ENCODE measurements at regions not wholly inside any gene's neighbourhood (a gene's known extent, or its start where the extent isn't known, plus 50 kb on each side); places are given as distances from the start of the nearest gene placed in this dataset.

DNA sequence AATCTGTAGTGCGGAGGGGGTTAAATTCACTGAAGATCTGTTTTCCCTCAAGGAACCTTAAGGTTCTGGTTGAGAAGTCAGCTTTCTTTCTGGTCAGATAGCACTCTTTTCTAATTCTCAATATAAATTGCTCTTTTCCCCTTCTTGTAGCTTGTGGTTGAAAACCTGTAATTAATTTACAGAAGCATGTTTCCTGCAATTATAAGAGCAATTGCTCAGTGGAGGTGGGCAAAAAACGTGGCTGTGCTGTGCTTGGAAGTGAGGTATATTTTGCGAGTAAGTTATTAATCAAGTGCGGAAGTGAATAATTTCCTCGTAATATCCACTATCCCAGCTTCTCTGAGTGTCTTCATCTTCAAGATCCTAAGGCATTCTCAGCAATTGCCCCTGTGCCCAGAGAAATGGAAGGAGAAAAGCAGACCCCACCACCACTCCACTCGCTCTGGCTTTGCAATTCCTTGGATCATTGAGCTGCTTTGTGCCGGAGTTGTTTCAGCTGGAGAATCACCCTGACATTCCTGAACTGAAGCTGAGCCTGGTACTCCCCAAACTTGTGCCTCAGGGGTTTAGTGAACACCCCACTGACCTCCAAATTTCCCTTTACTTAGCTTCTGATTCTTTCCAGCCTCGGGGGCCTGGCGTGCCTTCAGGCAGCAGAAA is 140.6 kb downstream of the LRRC70 start:
- TF ChIP-seq, protein P1, sequence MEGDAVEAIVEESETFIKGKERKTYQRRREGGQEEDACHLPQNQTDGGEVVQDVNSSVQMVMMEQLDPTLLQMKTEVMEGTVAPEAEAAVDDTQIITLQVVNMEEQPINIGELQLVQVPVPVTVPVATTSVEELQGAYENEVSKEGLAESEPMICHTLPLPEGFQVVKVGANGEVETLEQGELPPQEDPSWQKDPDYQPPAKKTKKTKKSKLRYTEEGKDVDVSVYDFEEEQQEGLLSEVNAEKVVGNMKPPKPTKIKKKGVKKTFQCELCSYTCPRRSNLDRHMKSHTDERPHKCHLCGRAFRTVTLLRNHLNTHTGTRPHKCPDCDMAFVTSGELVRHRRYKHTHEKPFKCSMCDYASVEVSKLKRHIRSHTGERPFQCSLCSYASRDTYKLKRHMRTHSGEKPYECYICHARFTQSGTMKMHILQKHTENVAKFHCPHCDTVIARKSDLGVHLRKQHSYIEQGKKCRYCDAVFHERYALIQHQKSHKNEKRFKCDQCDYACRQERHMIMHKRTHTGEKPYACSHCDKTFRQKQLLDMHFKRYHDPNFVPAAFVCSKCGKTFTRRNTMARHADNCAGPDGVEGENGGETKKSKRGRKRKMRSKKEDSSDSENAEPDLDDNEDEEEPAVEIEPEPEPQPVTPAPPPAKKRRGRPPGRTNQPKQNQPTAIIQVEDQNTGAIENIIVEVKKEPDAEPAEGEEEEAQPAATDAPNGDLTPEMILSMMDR (IDR thresholded peaks at IDR 0.05), result no peak

DNA sequence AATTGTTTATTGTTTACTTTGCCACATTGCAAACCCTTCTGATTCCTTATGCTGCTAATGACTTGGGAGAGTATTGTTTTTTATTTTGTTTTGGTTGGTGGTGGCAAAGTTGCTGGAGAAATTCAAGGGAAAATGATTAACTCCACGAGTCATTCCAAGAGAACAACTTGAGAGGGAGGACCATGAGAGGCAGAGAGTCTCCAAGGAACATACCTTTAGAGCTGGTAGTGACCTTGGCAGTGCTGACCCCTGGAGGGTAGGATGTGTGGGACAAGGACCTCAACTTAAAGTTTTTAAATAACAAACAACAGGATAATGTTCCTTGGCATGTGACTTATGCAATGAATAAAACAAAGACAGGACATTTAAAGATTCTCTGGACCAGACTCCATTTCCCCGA is 139.7 kb downstream of the LRRC70 start:
- TF ChIP-seq, protein P1 (IDR thresholded peaks at IDR 0.05), result no peak

DNA sequence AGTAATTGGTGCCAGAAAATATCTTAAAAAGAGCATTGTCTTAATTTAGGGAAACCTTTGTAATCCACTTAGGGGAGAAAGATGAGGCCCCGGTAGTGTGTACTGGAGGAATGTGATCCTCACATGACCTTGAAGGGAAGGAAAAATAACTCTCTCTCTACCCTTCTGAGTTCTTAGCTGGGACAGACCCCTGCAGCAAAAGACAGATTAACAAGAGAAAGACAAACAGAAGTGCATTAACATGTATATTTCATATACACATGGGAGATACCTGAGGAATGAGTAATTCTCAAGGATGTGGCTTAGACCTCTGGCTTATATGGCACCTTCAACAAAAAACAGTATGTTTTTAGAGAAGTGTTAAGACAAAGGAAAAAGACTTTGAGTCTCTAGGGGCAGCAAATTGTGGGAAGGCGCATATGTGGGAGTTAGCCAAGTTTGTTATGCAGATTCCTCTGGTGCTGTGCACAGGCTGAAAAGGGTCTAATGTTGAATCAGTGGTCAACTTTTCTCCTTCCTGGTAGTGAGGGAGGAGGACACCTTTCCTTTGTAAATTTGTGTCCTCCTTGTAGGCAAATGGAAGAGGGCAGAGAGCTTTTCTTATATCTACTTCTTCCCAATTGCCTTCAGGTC is 138.8 kb downstream of the LRRC70 start:
- TF ChIP-seq, protein P1 (IDR thresholded peaks at IDR 0.05), result no peak

DNA sequence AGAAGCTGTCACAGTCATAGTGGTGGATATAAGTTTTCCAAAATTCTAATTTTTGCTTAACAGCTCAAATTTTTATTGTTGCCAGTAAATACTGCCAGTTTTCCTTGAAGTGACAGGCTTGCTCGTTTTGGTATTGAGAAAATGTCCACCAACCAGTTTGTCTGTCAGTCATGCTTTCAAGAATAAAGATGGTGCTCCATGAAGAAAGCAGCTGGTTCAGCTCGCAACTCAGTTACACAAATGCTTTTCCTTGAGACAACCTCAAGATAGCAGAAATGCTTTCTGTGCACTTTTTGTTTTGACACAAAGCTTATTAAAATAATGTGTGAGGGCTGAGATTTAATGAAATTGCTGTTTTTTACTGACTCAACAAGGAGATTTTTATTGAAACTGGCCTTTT is 135.7 kb downstream of the LRRC70 start:
- TF ChIP-seq, protein P1 (IDR thresholded peaks at IDR 0.05), result no peak

DNA sequence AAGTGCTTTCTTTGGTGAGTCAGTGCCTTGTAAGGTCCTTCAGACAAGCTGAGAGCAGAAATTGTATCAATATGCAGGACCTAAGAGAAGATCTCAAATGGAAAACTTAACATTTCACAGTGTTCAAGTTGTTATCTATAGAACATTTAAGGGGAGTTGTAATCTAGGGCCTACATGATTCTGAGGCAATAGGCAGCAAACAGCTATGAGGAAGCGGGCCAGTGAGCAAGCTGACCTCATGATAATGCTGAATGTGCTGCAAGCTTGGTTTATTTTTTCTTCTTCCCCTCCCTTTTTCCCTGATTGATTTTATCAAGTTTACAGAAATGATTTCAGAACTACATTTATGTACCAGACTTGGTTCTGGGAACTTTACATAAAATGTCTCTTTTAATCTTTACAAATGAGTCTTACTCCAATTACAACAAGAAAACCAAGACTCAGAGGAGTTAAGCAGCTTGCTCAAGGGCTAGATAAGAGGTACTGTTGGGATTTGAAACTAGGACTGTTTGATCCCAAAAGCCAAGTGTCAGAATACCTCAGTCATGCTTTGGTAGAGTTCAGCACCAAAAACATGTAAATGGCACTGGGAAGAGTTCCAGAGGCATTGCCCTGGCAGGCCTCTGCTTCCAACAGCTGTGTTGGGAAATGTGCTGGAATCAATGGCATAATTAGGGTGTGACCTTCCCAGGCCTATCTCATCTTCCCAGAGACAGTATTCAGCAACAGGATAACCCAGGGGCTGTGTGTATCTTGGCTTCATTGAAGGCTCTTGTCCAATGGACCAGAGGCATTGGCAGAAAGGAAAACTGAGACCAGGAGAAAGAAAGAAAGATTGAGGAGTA is 130.1 kb downstream of the LRRC70 start:
- TF ChIP-seq, protein P1 (IDR thresholded peaks at IDR 0.05), result no peak

DNA sequence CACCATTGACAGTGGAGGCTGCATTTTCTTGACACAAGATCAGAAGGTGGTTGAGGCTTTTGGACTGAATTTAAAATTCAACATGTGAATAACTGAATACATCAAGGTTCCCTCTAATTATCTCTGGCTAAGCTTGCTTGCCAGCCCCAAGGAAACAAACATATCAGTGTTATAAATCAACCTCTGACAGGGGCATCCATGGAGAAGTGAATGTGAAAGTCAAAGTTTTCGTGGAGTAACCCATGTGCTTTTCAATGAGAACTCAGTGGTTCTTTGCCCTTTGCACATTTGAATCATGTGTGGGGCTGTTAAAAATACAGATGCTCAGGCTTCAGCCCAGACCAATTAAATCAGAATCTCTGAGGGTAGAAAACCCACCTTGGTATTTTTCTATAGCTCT is 128.9 kb downstream of the LRRC70 start:
- TF ChIP-seq, protein P1 (IDR thresholded peaks at IDR 0.05), result no peak

DNA sequence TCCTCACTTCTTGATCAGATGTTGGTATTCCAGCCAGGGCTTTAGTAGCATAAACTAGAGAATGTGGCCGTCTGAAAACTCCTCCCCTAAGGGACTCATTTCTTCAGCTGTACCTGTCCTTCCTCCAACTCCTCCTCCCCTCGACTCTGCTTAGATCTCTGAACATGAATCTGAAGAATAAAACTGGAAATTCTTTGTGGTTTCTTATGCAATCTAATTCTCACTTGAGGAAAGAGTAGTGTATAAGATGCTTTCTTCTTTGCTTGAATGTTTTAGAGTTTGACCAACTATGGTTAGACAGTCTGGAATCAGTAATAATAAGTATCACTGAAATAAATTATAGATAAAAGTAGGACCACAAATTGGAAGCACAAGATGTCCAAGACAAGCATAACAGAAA is 128.5 kb downstream of the LRRC70 start:
- TF ChIP-seq, protein P1 (IDR thresholded peaks at IDR 0.05), result no peak

Data from LNCAP (cell line).